Keratinocyte (primary cell): ENCODE measurements at regions not wholly inside any gene's neighbourhood (a gene's known extent, or its start where the extent isn't known, plus 50 kb on each side); places are given as distances from the start of the nearest gene placed in this dataset.

Experiments
- DNase-seq: peaks from one replicate; pipeline ENCODE4 v3.0.0-alpha.2; 2011; ENCODE audit warnings: low read depth, missing footprints, low spot score
- FAIRE-seq: peaks from 2 replicates; lab custom pipeline; 2011; peaks lifted over from hg19 to GRCh38; lab: Jason Lieb, UNC
- H2AFZ ChIP-seq: 2 replicates; pipeline ENCODE4 v1.6.0; 2012; ENCODE audit warnings: low read length, control low read depth, inconsistent platforms; ENCODE audit not compliant: control insufficient read depth
- H3K27ac ChIP-seq: 2 replicates; pipeline ENCODE4 v1.5.1; 2011; ENCODE audit warnings: low read length; ENCODE audit not compliant: control insufficient read depth, insufficient read depth
- H3K27me3 ChIP-seq: 3 replicates; pipeline ENCODE4 v1.6.0; 2011; ENCODE audit warnings: low read length; ENCODE audit not compliant: control insufficient read depth, insufficient read depth; ENCODE audit errors: extremely low read depth
- H3K36me3 ChIP-seq, 2 experiments: 2 replicates in 1 of 2; 3 replicates in 1 of 2; pipeline ENCODE4 v1.5.1; 2011; ENCODE audit warnings: low read length in 2 of 2, mild to moderate bottlenecking in 1 of 2; ENCODE audit not compliant: control insufficient read depth in 2 of 2, insufficient read depth in 2 of 2; ENCODE audit errors: extremely low read depth in 1 of 2
- H3K4me1 ChIP-seq: 3 replicates; pipeline ENCODE4 v1.5.1; 2011; ENCODE audit warnings: low read length; ENCODE audit not compliant: control insufficient read depth, insufficient read depth; ENCODE audit errors: extremely low read depth
- H3K4me2 ChIP-seq: 3 replicates; pipeline ENCODE4 v1.6.0; 2011; ENCODE audit warnings: low read depth, low read length; ENCODE audit not compliant: control insufficient read depth, insufficient read depth; ENCODE audit errors: extremely low read depth
- H3K4me3 ChIP-seq, 3 experiments: fragments of 200-600 bp in 1 of 3; sonication (generic) in 1 of 3; 2 replicates in 2 of 3; 3 replicates in 1 of 3; pipeline ENCODE4 v1.5.1; 2011 to 2016; ENCODE audit warnings: low read length in 3 of 3, mild to moderate bottlenecking in 3 of 3, control low read depth in 2 of 3, inconsistent platforms in 1 of 3, low read depth in 1 of 3, mixed read lengths in 1 of 3, mixed run types in 1 of 3, moderate library complexity in 1 of 3; ENCODE audit not compliant: control insufficient read depth in 2 of 3, insufficient read depth in 2 of 3; ENCODE audit errors: extremely low read depth in 1 of 3
- H3K79me2 ChIP-seq: 2 replicates; pipeline ENCODE4 v1.6.0; 2012; ENCODE audit warnings: low read length; ENCODE audit not compliant: control insufficient read depth, insufficient read depth
- H3K9ac ChIP-seq: 3 replicates; pipeline ENCODE4 v1.6.0; 2011; ENCODE audit warnings: low read length; ENCODE audit not compliant: control insufficient read depth, insufficient read depth; ENCODE audit errors: extremely low read depth
- H3K9me1 ChIP-seq: 3 replicates; pipeline ENCODE4 v1.6.0; 2011; ENCODE audit warnings: low read length; ENCODE audit not compliant: control insufficient read depth, insufficient read depth; ENCODE audit errors: extremely low read depth
- H3K9me3 ChIP-seq: 2 replicates; pipeline ENCODE4 v1.5.1; 2012; ENCODE audit warnings: low read depth, low read length; ENCODE audit not compliant: control insufficient read depth
- H4K20me1 ChIP-seq: 3 replicates; pipeline ENCODE4 v1.6.0; 2011; ENCODE audit warnings: low read length; ENCODE audit not compliant: control insufficient read depth, insufficient read depth; ENCODE audit errors: extremely low read depth
- EZH2 ChIP-seq: IDR thresholded peaks from one replicate; pipeline ENCODE4 v1.6.1; 2012; ENCODE audit warnings: inconsistent platforms, mild to moderate bottlenecking, low read length, moderate library complexity
- dilution Hi-C: fragments of 300-500 bp; cut with MboI; formaldehyde crosslinking; loops from one replicate; pipeline ENCODE4 v1.7.0; 2020; ENCODE audit warnings: low sequenced_read_pairs; ENCODE audit not compliant: extremely low pct_ligation_motif_present
- TF ChIP-seq, protein P1 (sequence below), 3 experiments: IDR thresholded peaks in 1 of 3; conservative IDR thresholded peaks in 1 of 3; optimal IDR thresholded peaks in 1 of 3; 2 replicates in 2 of 3; 3 replicates in 1 of 3; pipeline versions ENCODE3 to v1.5.1; 2011; ENCODE audit warnings: low read length in 3 of 3, mild to moderate bottlenecking in 3 of 3, moderate library complexity in 2 of 3, control low read depth in 1 of 3, inconsistent platforms in 1 of 3; ENCODE audit not compliant: insufficient read depth in 2 of 3; ENCODE audit errors: extremely low read depth in 1 of 3

DNA sequence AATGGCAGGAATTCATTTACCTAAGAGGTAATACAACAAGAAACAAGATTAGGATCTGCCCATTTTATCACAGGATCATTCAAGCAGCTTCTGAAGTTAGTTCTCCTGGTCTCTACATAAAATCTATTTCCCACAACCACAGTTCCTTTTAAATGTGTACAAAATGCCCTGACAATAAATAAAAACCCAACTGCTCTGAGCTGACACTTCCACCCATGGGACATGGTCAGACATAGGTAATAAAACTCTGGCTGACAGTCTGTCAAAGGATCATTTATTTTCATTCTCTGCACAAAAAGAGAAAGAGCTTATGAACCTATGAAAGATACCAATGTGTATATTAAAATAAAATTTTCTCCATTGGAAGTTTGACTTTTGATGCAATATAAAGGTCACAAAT is 145.4 kb upstream of the PALMD start:
- no peak for FAIRE-seq
- DNase-seq: no peak
- Histone ChIP-seq H3K79me2 (no peaks in the 10 kb centered on the region), H3K9ac (no peak overlapping the region), H4K20me1 (no peaks in the 10 kb centered on the region), H3K27ac (no peak overlapping the region), H3K9me1 (no peaks in the 10 kb centered on the region), H3K4me1 (peaks cover 5% of the 10 kb centered on the region), H2AFZ (no peak overlapping the region), H3K36me3 (no peaks in the 10 kb centered on the region), H3K4me2 (no peak overlapping the region), H3K9me3 (no peaks in the 10 kb centered on the region), H3K27me3 (no peaks in the 10 kb centered on the region), H3K4me3 (no peak overlapping the region)
- dilution Hi-C loops: no loop called here
- TF ChIP-seq, protein P1, sequence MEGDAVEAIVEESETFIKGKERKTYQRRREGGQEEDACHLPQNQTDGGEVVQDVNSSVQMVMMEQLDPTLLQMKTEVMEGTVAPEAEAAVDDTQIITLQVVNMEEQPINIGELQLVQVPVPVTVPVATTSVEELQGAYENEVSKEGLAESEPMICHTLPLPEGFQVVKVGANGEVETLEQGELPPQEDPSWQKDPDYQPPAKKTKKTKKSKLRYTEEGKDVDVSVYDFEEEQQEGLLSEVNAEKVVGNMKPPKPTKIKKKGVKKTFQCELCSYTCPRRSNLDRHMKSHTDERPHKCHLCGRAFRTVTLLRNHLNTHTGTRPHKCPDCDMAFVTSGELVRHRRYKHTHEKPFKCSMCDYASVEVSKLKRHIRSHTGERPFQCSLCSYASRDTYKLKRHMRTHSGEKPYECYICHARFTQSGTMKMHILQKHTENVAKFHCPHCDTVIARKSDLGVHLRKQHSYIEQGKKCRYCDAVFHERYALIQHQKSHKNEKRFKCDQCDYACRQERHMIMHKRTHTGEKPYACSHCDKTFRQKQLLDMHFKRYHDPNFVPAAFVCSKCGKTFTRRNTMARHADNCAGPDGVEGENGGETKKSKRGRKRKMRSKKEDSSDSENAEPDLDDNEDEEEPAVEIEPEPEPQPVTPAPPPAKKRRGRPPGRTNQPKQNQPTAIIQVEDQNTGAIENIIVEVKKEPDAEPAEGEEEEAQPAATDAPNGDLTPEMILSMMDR (optimal IDR thresholded peaks at IDR 0.05 in 1 of 3, IDR thresholded peaks at IDR 0.05 in 1 of 3, conservative IDR thresholded peaks at IDR 0.05 in 1 of 3; ENCODE audit: extremely low read depth in 1 of 3, insufficient read depth in 2 of 3, low read length in 3 of 3): no peak
- TF ChIP-seq EZH2: no peak

DNA sequence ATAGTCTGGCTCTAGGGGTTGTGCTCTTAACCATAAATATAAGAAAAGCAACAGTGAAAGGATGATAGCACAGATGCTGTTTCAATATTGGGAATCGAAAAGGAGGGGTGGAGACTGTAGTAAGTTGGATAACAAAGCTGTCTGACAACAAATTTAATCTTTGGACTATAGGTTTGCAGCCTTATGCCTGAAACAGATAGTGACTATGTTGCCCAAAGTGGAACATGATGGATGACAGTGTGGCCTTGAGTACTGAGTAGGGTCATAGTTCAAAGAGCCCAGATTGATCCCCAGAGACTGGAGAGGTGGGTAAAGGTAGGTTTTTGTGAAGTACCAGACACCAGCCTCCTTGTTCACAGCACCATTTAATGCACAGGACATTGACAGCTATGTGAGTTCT is 144.0 kb upstream of the PALMD start:
- H2AFZ ChIP-seq: no peak overlapping the region
- H3K36me3 ChIP-seq: no peaks in the 10 kb centered on the region
- DNase-seq (no peak), FAIRE-seq (no peak)
- no peaks in the 10 kb centered on the region for H3K79me2 ChIP-seq
- TF ChIP-seq, protein P1 (optimal IDR thresholded peaks at IDR 0.05 in 1 of 3, IDR thresholded peaks at IDR 0.05 in 1 of 3, conservative IDR thresholded peaks at IDR 0.05 in 1 of 3; ENCODE audit: extremely low read depth in 1 of 3, insufficient read depth in 2 of 3, low read length in 3 of 3): no peak
- no peak for TF ChIP-seq EZH2
- H3K27me3 ChIP-seq: no peaks in the 10 kb centered on the region
- peaks cover 5% of the 10 kb centered on the region for H3K4me1 ChIP-seq
- H3K4me2 ChIP-seq: no peak overlapping the region
- no peaks in the 10 kb centered on the region for H3K9me3 ChIP-seq
- H3K27ac ChIP-seq: no peak overlapping the region
- no peak overlapping the region for H3K4me3 ChIP-seq
- no peaks in the 10 kb centered on the region for H4K20me1 ChIP-seq
- no peaks in the 10 kb centered on the region for H3K9me1 ChIP-seq
- no peak overlapping the region for H3K9ac ChIP-seq
- dilution Hi-C loops: no loop called here
